H1 (cell line): ENCODE measurements at regions not wholly inside any gene's neighbourhood (a gene's known extent, or its start where the extent isn't known, plus 50 kb on each side); places are given as distances from the start of the nearest gene placed in this dataset.

Source experiments
- CREB1 ChIP-seq: IDR thresholded peaks from 2 replicates; pipeline ENCODE4 v1.6.1; 2012; ENCODE audit warnings: inconsistent platforms
- POLR2A ChIP-seq, 2 experiments: IDR thresholded peaks; 1 replicate in 1 of 2; 2 replicates in 1 of 2; pipeline ENCODE4 v1.6.1; 2011; ENCODE audit warnings: low read depth in 2 of 2, low read length in 2 of 2, mild to moderate bottlenecking in 2 of 2; ENCODE audit errors: control extremely low read depth in 1 of 2
- SP1 ChIP-seq: IDR thresholded peaks from 2 replicates; pipeline ENCODE4 v1.6.1; 2011; ENCODE audit warnings: low read depth, low read length
- ZNF274 ChIP-seq: IDR thresholded peaks from 2 replicates; pipeline ENCODE4 v1.7.0; 2012; ENCODE audit warnings: low read length, borderline replicate concordance; ENCODE audit errors: extremely low read depth
- TF ChIP-seq, protein P1 (sequence below), 3 experiments: IDR thresholded peaks; 1 replicate in 2 of 3; 2 replicates in 1 of 3; pipeline versions ENCODE4 v1.5.1 to v1.6.1; 2011; ENCODE audit warnings: low read length in 3 of 3, mild to moderate bottlenecking in 3 of 3, inconsistent platforms in 2 of 3, low read depth in 1 of 3, moderate library complexity in 1 of 3; ENCODE audit not compliant: insufficient read depth in 1 of 3; ENCODE audit errors: control extremely low read depth in 1 of 3

DNA sequence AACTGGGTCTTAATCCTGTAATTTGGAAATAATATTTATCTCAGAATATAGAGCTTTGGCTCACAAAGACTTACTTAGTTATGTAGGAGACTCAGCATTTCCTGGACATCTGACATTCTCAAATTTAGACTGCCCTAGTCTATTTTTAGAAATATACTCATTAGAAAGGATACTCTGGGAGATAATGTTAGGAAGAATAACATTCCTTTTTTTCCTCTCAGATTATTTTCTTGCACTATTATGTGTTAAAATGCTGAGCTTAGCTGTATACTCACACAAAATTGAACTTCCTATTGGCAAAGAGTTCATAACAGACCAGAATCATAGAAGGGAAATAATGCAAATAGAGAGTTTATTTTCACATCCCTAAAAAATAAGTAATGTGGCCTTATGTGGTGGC lies 1424.9 kb upstream of the PCDH7 start:
- TF ChIP-seq POLR2A (IDR thresholded peaks at IDR 0.05; ENCODE audit: control extremely low read depth in 1 of 2, low read depth in 2 of 2, low read length in 2 of 2) (no peak), CREB1 (no peak), ZNF274 (no peak), SP1 (no peak)
- TF ChIP-seq, protein P1, sequence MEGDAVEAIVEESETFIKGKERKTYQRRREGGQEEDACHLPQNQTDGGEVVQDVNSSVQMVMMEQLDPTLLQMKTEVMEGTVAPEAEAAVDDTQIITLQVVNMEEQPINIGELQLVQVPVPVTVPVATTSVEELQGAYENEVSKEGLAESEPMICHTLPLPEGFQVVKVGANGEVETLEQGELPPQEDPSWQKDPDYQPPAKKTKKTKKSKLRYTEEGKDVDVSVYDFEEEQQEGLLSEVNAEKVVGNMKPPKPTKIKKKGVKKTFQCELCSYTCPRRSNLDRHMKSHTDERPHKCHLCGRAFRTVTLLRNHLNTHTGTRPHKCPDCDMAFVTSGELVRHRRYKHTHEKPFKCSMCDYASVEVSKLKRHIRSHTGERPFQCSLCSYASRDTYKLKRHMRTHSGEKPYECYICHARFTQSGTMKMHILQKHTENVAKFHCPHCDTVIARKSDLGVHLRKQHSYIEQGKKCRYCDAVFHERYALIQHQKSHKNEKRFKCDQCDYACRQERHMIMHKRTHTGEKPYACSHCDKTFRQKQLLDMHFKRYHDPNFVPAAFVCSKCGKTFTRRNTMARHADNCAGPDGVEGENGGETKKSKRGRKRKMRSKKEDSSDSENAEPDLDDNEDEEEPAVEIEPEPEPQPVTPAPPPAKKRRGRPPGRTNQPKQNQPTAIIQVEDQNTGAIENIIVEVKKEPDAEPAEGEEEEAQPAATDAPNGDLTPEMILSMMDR (IDR thresholded peaks at IDR 0.05; ENCODE audit: control extremely low read depth in 1 of 3, insufficient read depth in 1 of 3, low read depth in 1 of 3, low read length in 3 of 3) = no peak
